ENCODE measurements at regions not wholly inside any gene's neighbourhood (a gene's known extent, or its start where the extent isn't known, plus 50 kb on each side); places are given as distances from the start of the nearest gene placed in this dataset.

GRCh38 chr3:109903100-109903499, 565.8 kb upstream of the DPPA4 start:
- DNase-seq (ENCODE audit: low spot score), result no peak

GRCh38 chr3:109910772-109911171, 573.4 kb upstream of the DPPA4 start:
- no peak for DNase-seq (ENCODE audit: low spot score)

- no peak for DNase-seq (ENCODE audit: low spot score)
These were observed 581.4 kb upstream of the DPPA4 start for GRCh38 chr3:109918740-109919139.

- DNase-seq (ENCODE audit: low spot score), result no peak
These were observed 583.4 kb upstream of the DPPA4 start for GRCh38 chr3:109920749-109921148.

GRCh38 chr3:109921509-109921908, 584.2 kb upstream of the DPPA4 start:
- no peak for DNase-seq (ENCODE audit: low spot score)

GRCh38 chr3:109922856-109923255, 585.5 kb upstream of the DPPA4 start:
- no peak for DNase-seq (ENCODE audit: low spot score)

- DNase-seq (ENCODE audit: low spot score), result no peak
These were observed 586.1 kb upstream of the DPPA4 start for GRCh38 chr3:109923431-109923830.

- DNase-seq (ENCODE audit: low spot score), result no peak
These were observed 586.9 kb upstream of the DPPA4 start for GRCh38 chr3:109924196-109924595.

- no peak for DNase-seq (ENCODE audit: low spot score)
These were observed 589.0 kb upstream of the DPPA4 start for GRCh38 chr3:109926376-109926775.

- no peak for DNase-seq (ENCODE audit: low spot score)
These were observed 589.8 kb upstream of the DPPA4 start for GRCh38 chr3:109927161-109927560.

- no peak for DNase-seq (ENCODE audit: low spot score)
These were observed 590.4 kb upstream of the DPPA4 start for GRCh38 chr3:109927726-109928125.

GRCh38 chr3:109930582-109930981, 593.2 kb upstream of the DPPA4 start:
- no peak for DNase-seq (ENCODE audit: low spot score)

- no peak for DNase-seq (ENCODE audit: low spot score)
These were observed 596.2 kb upstream of the DPPA4 start for GRCh38 chr3:109933576-109933975.

- DNase-seq (ENCODE audit: low spot score), result no peak
These were observed 602.5 kb upstream of the DPPA4 start for GRCh38 chr3:109939817-109940216.

- no peak for DNase-seq (ENCODE audit: low spot score)
These were observed 605.8 kb upstream of the DPPA4 start for GRCh38 chr3:109943181-109943580.

GRCh38 chr3:109944836-109945235, 607.5 kb upstream of the DPPA4 start:
- no peak for DNase-seq (ENCODE audit: low spot score)

GRCh38 chr3:109952924-109953323, 615.6 kb upstream of the DPPA4 start:
- no peak for DNase-seq (ENCODE audit: low spot score)

- DNase-seq (ENCODE audit: low spot score), result no peak
These were observed 626.5 kb upstream of the DPPA4 start for GRCh38 chr3:109963831-109964230.

- DNase-seq (ENCODE audit: low spot score), result no peak
These were observed 636.4 kb upstream of the DPPA4 start for GRCh38 chr3:109973733-109974132.

GRCh38 chr3:109977897-109978296, 640.6 kb upstream of the DPPA4 start:
- DNase-seq (ENCODE audit: low spot score), result no peak

- no peak for DNase-seq (ENCODE audit: low spot score)
These were observed 644.9 kb upstream of the DPPA4 start for GRCh38 chr3:109982201-109982600.

GRCh38 chr3:109984976-109985375, 647.6 kb upstream of the DPPA4 start:
- DNase-seq (ENCODE audit: low spot score), result no peak

- DNase-seq (ENCODE audit: low spot score), result no peak
These were observed 648.7 kb upstream of the DPPA4 start for GRCh38 chr3:109985943-109986555.

GRCh38 chr3:109994853-109995252, 657.5 kb upstream of the DPPA4 start:
- DNase-seq (ENCODE audit: low spot score), result no peak
